ENCODE measurements at regions not wholly inside any gene's neighbourhood (a gene's known extent, or its start where the extent isn't known, plus 50 kb on each side); places are given as distances from the start of the nearest gene placed in this dataset.

- no peaks in the 10 kb centered on the region for H3K9me3 ChIP-seq (ENCODE audit: insufficient read depth in 2 of 2, low read depth in 1 of 2, low read length in 1 of 2)
- FAIRE-seq (no peak), DNase-seq (ENCODE audit: low read depth in 1 of 2, low spot score in 2 of 2) (no peak)
- H2BK20ac ChIP-seq (ENCODE audit: low read length) = no peak overlapping the region
- no peak overlapping the region for H2BK15ac ChIP-seq (ENCODE audit: low read length)
- H2BK12ac ChIP-seq (ENCODE audit: low read depth, low read length) = no peak overlapping the region
- H2AFZ ChIP-seq (ENCODE audit: low read length) = no peak overlapping the region
- H3K27ac ChIP-seq (ENCODE audit: low read depth, low read length) = no peak overlapping the region
- 74% methylated on average over 2 of the region's 2 CpGs; no CpG with 5 or more reads in 1 of the 2 experiments for WGBS, 2 experiments (ENCODE audit: extremely low coverage in 1 of 2, insufficient coverage in 1 of 2, insufficient read length in 1 of 2, insufficient replicate concordance in 2 of 2, low coverage in 1 of 2, low lambda C conversion rate in 2 of 2, missing lambda C conversion rate in 1 of 2)
- H3K23ac ChIP-seq (ENCODE audit: insufficient read length) = no peak overlapping the region
- no peak overlapping the region for H3K4me3 ChIP-seq (ENCODE audit: extremely low read depth in 1 of 4, insufficient read depth in 2 of 4, low read depth in 3 of 4, low read length in 4 of 4)
- H3K79me2 ChIP-seq (ENCODE audit: control insufficient read depth in 1 of 2, insufficient read depth in 2 of 2, low read length in 2 of 2) = no peaks in the 10 kb centered on the region
- no peaks in the 10 kb centered on the region for H3K79me1 ChIP-seq (ENCODE audit: low read depth, low read length)
- no peak overlapping the region for H2AK5ac ChIP-seq (ENCODE audit: low read depth, low read length)
- H3K36me3 ChIP-seq (ENCODE audit: control insufficient read depth in 2 of 4, insufficient read depth in 4 of 4, low read length in 3 of 4) = no peaks in the 10 kb centered on the region
- POLR2A ChIA-PET (ENCODE audit: partially characterized antibody) = no interaction called here
- H3K27me3 ChIP-seq (replicated peaks in 1 of 4; ENCODE audit: control insufficient read depth in 3 of 4, extremely low read depth in 1 of 4, insufficient read depth in 3 of 4, low read length in 3 of 4) = no peaks in the 10 kb centered on the region
- no peak for TF ChIP-seq HDAC2 (IDR thresholded peaks at IDR 0.05; ENCODE audit: borderline replicate concordance in 1 of 2, low read depth in 2 of 2, low read length in 2 of 2)
- no peak for TF ChIP-seq KDM5A (IDR thresholded peaks at IDR 0.05; ENCODE audit: low read length)
- TF ChIP-seq EZH2 (IDR thresholded peaks at IDR 0.05; ENCODE audit: low read depth, low read length, severe bottlenecking) = no peak
- TF ChIP-seq CHD2 (IDR thresholded peaks at IDR 0.05; ENCODE audit: low read length) = no peak
- no peak for TF ChIP-seq RFX5 (IDR thresholded peaks at IDR 0.05; ENCODE audit: borderline replicate concordance, low read depth, low read length)
- no peak for TF ChIP-seq E2F6 (IDR thresholded peaks at IDR 0.05)
- no peak for TF ChIP-seq CBX8 (IDR thresholded peaks at IDR 0.05; ENCODE audit: borderline replicate concordance, low read depth, low read length)
- TF ChIP-seq POLR2A (IDR thresholded peaks at IDR 0.05; ENCODE audit: control extremely low read depth in 1 of 2, low read depth in 2 of 2, low read length in 2 of 2) = no peak
- no peak for TF ChIP-seq FOSL1 (IDR thresholded peaks at IDR 0.05; ENCODE audit: insufficient read depth, low read depth, low read length)
- CTCF ChIA-PET (ENCODE audit: partially characterized antibody) = interaction anchor here (1.0 to 1.6 kb wide), 2 partner anchors 17 to 192 kb away, joined by 3 to 5 read pairs; partner anchors contain the start of gene SCN3A
- no peak overlapping the region for H4K91ac ChIP-seq (replicated peaks; ENCODE audit: insufficient read length, low read length)
- H4K8ac ChIP-seq (ENCODE audit: extremely low read depth, insufficient read depth, low read length) = no peak overlapping the region
- no peak overlapping the region for H3K14ac ChIP-seq (ENCODE audit: insufficient read length)
- H3K4me1 ChIP-seq (replicated peaks in 1 of 4; ENCODE audit: control insufficient read depth in 3 of 4, insufficient read depth in 4 of 4, low read length in 3 of 4) = no peaks in the 10 kb centered on the region
- no peaks in the 10 kb centered on the region for H4K20me1 ChIP-seq (replicated peaks in 1 of 2; ENCODE audit: control insufficient read depth in 1 of 2, insufficient read depth in 2 of 2, low read length in 2 of 2)
- H3K4ac ChIP-seq (replicated peaks; ENCODE audit: insufficient read length, low read depth, low read length) = no peak overlapping the region
- H3K23me2 ChIP-seq (ENCODE audit: low read depth, low read length) = no peaks in the 10 kb centered on the region
- H2BK5ac ChIP-seq (ENCODE audit: low read depth, low read length) = no peak overlapping the region
- H2BK120ac ChIP-seq (replicated peaks; ENCODE audit: low read depth, low read length) = no peak overlapping the region
- H3K9ac ChIP-seq (replicated peaks in 1 of 4; ENCODE audit: extremely low read depth in 1 of 4, low read depth in 3 of 4, low read length in 3 of 4) = no peak overlapping the region
- H3K4me2 ChIP-seq (ENCODE audit: insufficient read depth in 1 of 2, low read depth in 2 of 2, low read length in 2 of 2) = no peak overlapping the region
- H3K56ac ChIP-seq (replicated peaks; ENCODE audit: insufficient read length, low read depth, low read length) = no peak overlapping the region
- H3K18ac ChIP-seq (ENCODE audit: extremely low read depth, low read length) = no peak overlapping the region
- H4K5ac ChIP-seq (ENCODE audit: insufficient read length, low read depth, low read length) = no peak overlapping the region
Measured at GRCh38 chr2:165011199-165011598, 55.9 kb upstream of the SLC38A11 start.

Data from H1 (cell line).